Omental fat pad (tissue), 3 donors: ENCODE measurements at regions not wholly inside any gene's neighbourhood (a gene's known extent, or its start where the extent isn't known, plus 50 kb on each side); places are given as distances from the start of the nearest gene placed in this dataset.

ENCODE experiments used
- ATAC-seq: fragments of 150-250 bp; one replicate; pipeline ENCODE4 v1.9.1; 2016; ENCODE audit warnings: mild to moderate bottlenecking, moderate library complexity; ENCODE audit not compliant: low FRiP score
- DNase-seq: peaks from one replicate; pipeline ENCODE4 v3.0.0-alpha.2; 2019; ENCODE audit warnings: low spot score
- CTCF ChIP-seq, 3 donors: fragments of 450-650 bp; IDR thresholded peaks; one replicate each; pipeline ENCODE4 v1.5.1; 2016 to 2017; ENCODE audit warnings: antibody characterized with exemption in 3 of 3, mild to moderate bottlenecking in 3 of 3, moderate library complexity in 2 of 3

DNA sequence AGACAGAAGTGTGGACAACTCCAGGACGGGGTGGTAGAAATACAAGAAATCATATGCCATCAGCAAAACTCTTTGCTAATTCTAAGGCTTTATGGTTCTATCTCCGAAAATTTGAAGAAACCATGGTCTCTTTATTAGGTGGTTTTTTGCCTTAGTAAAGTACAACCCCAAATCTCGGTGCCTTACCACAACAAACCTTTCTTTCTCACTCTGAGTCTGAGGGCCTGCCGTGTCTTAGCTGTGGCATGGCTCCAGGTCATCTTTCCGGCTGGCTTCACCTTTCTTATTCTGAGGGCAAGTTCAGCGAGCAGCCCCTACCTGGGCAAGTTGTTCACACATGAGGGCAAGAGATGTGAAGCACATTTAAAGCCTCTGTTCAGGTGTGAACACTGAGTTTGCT, 280.6 kb downstream of the TTLL7 start:
- TF ChIP-seq CTCF (IDR thresholded peaks at IDR 0.05): no peak

GRCh38 chr1:83717785-83718184, 281.1 kb downstream of the TTLL7 start:
- TF ChIP-seq CTCF (IDR thresholded peaks at IDR 0.05): no peak
- DNase-seq (no peak), ATAC-seq (no peak)

More for the DNA sequence above, 280.6 kb downstream of the TTLL7 start:
- DNase-seq (no peak), ATAC-seq (no peak)

DNA sequence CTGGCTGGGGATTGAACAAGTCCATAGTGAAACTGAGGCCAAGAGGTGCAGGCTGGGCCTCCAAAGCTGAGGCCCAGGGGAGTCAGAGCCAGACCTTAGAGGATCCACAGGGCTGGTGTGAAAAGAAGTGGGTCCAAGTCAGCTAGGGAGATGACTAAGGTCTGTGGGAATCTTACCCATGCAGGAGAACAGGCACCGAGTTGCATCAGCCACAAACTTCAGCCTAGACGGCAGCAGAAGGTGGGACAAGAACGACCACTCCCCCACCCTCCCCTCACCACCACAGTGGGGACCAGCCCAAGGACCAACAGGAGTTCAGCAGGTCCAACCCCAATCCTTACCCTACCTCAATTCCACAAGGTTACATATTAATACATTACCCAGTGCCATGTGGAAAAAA, 282.3 kb downstream of the TTLL7 start:
- no peak for ATAC-seq
- TF ChIP-seq CTCF (IDR thresholded peaks at IDR 0.05): no peak
- no peak for DNase-seq

DNA sequence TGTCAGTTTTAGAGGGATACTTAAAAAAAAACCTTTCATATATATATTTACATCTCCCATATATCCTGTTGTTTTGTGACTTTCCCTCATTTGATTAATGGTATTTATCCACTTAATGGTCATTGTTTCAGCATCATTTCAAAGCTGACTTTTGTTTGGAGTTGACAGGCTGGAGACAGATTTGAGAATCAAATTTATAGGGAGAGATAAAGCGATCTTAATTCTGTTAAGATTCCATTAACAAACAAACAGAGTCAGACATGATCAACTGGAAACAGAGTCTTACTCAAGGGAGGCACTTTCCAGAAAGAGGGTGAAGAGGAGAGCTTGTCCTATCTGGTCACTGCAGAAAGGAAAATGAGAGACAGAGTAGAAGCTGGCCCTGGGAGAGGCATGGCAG, 283.4 kb downstream of the TTLL7 start:
- no peak for DNase-seq
- no peak for ATAC-seq

DNA sequence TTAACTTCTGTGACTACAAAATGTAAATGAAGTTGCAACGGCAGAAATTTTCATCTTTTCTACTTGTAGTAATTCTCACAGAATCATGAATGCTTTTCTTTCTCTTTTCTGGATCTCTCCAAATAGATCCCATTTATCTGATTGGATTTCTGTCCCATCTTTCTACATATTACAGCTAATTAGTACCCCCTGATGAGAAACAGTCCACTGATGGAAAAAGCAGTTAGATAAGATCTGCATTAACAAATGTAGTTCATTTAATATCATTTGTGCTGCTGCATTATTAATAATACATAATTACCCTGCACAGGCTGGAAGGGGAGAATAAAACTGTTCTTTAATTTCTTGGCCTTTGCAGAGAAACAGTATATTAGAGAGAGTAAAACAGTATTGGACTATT, 289.3 kb downstream of the TTLL7 start:
- no peak for ATAC-seq

More for the DNA sequence above, 283.4 kb downstream of the TTLL7 start:
- TF ChIP-seq CTCF (IDR thresholded peaks at IDR 0.05): no peak

DNA sequence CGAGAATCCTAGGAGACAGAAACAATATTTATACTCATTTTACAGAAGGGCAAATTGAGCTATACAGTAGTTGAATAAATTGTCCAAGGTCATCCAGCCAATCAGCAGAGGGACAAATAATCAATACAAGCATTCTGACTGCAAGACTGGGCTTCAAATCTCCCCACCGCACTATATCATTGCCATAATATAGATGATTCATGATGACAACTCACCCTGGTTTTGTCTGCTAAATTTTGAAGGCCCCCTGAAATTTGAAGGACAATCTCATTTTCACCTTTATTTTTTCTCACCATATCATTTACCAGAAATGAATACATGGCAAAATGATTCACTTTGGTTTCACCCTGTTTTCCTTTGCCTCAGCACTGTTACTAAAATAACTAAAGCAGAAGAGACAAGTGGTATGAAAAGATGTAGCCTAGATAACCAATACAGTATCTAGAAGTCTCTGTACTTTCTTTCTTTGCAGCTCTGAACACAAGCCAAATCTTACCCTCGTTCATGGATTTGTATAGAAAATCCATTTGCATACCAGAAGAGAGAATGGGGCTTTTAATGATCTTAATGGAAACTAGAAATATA, 292.5 kb downstream of the TTLL7 start:
- TF ChIP-seq CTCF (IDR thresholded peaks at IDR 0.05): no peak
- ATAC-seq (no peak), DNase-seq (no peak)

More for the DNA sequence above, 289.3 kb downstream of the TTLL7 start:
- no peak for DNase-seq
- TF ChIP-seq CTCF (IDR thresholded peaks at IDR 0.05): no peak

DNA sequence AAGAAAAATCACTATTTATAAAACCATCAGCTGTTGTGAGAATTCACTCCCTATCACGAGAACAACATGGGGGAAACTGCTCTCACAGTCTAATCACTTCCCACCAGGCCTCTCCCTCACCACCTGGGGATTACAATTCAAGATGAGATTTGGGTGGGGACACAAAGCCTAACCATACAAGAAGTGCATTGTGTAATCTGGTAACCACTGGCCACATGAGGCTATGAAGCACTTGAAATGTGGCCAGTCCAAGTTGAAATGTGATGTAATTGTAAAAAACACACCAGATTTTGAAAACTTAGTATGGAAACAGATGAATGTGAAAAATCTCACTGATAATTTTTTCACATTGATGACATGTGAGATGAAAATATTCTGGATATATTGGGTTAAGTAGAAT, 293.8 kb downstream of the TTLL7 start:
- TF ChIP-seq CTCF (IDR thresholded peaks at IDR 0.05): no peak
- ATAC-seq: no peak

More for the DNA sequence above, 293.8 kb downstream of the TTLL7 start:
- no peak for DNase-seq
